B cell (primary cell): ENCODE measurements at regions not wholly inside any gene's neighbourhood (a gene's known extent, or its start where the extent isn't known, plus 50 kb on each side); places are given as distances from the start of the nearest gene placed in this dataset.

Experiments used
- ATAC-seq: fragments of 200-7000 bp; cut with Tn5 transposase; one replicate; pipeline ENCODE4 v1.10.0; 2021; ENCODE audit warnings: low read depth, mild to moderate bottlenecking, moderate number of reproducible peaks, moderate library complexity
- CTCF ChIA-PET: fragments of 350-600 bp; sonication (Branson Sonifier 250); formaldehyde crosslinking; loops from one replicate; lab custom pipeline; 2021; ENCODE audit warnings: antibody characterized with exemption, inconsistent platforms; lab: Charles Lee
- POLR2A ChIA-PET: fragments of 350-600 bp; sonication (Branson Sonifier 250); formaldehyde crosslinking; loops from one replicate; lab custom pipeline; 2021; ENCODE audit warnings: antibody characterized with exemption; lab: Charles Lee
- DNase-seq: peaks from one replicate; pipeline ENCODE4 v3.0.0; 2013
- H2AFZ ChIP-seq: 2 replicates; pipeline ENCODE4 v1.6.1; 2012; ENCODE audit warnings: mild to moderate bottlenecking, low read depth, low read length; ENCODE audit not compliant: insufficient read depth, poor library complexity, severe bottlenecking
- H3K27ac ChIP-seq, 2 donors: 1 replicate in 1 of 2; 2 replicates in 1 of 2; pipeline ENCODE4 v1.5.1; 2012 to 2013; ENCODE audit warnings: low read length in 2 of 2, mild to moderate bottlenecking in 2 of 2, moderate library complexity in 1 of 2
- H3K27me3 ChIP-seq, 4 experiments: fragments of 200-600 bp in 1 of 4; sonication (generic) in 1 of 4; replicated peaks in 1 of 4; 1 replicate in 2 of 4; 2 replicates in 2 of 4; pipeline versions ENCODE4 v1.6.1 to v1.7.0; 2013 to 2016; ENCODE audit warnings: low read length in 3 of 4, mild to moderate bottlenecking in 2 of 4, mixed read lengths in 1 of 4, moderate library complexity in 1 of 4; ENCODE audit not compliant: insufficient read depth in 4 of 4, control insufficient read depth in 3 of 4; ENCODE audit errors: control extremely low read depth in 1 of 4
- H3K36me3 ChIP-seq, 2 experiments: replicated peaks in 1 of 2; 1 replicate in 1 of 2; 2 replicates in 1 of 2; pipeline versions ENCODE4 v1.6.1 to v1.7.1; 2013; ENCODE audit warnings: low read length in 1 of 2; ENCODE audit not compliant: insufficient read depth in 2 of 2, control insufficient read depth in 1 of 2; ENCODE audit errors: control extremely low read depth in 1 of 2, extremely low read depth in 1 of 2
- H3K4me1 ChIP-seq, 2 donors: fragments of 200-600 bp in 1 of 2; sonication (generic) in 1 of 2; 1 replicate in 1 of 2; 2 replicates in 1 of 2; pipeline versions ENCODE4 v1.5.1 to v1.6.1; 2013 to 2017; ENCODE audit warnings: low read length in 2 of 2; ENCODE audit not compliant: control insufficient read depth in 2 of 2, insufficient read depth in 2 of 2
- H3K4me2 ChIP-seq: replicated peaks from 2 replicates; pipeline ENCODE3; 2012; ENCODE audit warnings: mild to moderate bottlenecking, low read depth, low read length; ENCODE audit not compliant: poor library complexity, severe bottlenecking
- H3K4me3 ChIP-seq, 5 experiments: fragments of 200-600 bp in 1 of 5; sonication (generic) in 1 of 5; 1 replicate in 3 of 5; 2 replicates in 2 of 5; pipeline versions ENCODE4 v1.5.1 to v1.7.0; 2011 to 2016; ENCODE audit warnings: low read length in 4 of 5, mild to moderate bottlenecking in 4 of 5, low read depth in 2 of 5, control low read depth in 1 of 5, moderate library complexity in 1 of 5; ENCODE audit not compliant: insufficient read depth in 1 of 5; ENCODE audit errors: control extremely low read depth in 1 of 5, extremely low read depth in 1 of 5
- H3K79me2 ChIP-seq: fragments of 200-600 bp; sonication (generic); one replicate; pipeline ENCODE4 v1.6.0; 2016; ENCODE audit warnings: low read length; ENCODE audit not compliant: control insufficient read depth, insufficient read depth
- H3K9ac ChIP-seq: fragments of 200-600 bp; sonication (generic); 2 replicates; pipeline ENCODE4 v1.6.1; 2017; ENCODE audit warnings: mild to moderate bottlenecking, low read length, moderate library complexity
- H3K9me3 ChIP-seq, 3 donors: one replicate each; pipeline versions ENCODE4 v1.6.1 to v1.7.1; 2013; ENCODE audit warnings: low read length in 2 of 3; ENCODE audit not compliant: control insufficient read depth in 2 of 3, insufficient read depth in 1 of 3; ENCODE audit errors: control extremely low read depth in 1 of 3
- H4K20me1 ChIP-seq: 2 replicates; pipeline ENCODE4 v1.6.0; 2012; ENCODE audit warnings: mild to moderate bottlenecking, low read length; ENCODE audit not compliant: insufficient read depth, control insufficient read depth, poor library complexity, severe bottlenecking
- H3K27ac Mint-ChIP-seq: one replicate; pipeline ENCODE4 v1.8.0; 2021; ENCODE audit warnings: mixed read lengths
- H3K27me3 Mint-ChIP-seq: one replicate; pipeline ENCODE4 v1.8.0; 2021; ENCODE audit warnings: mixed read lengths
- H3K4me1 Mint-ChIP-seq: one replicate; pipeline ENCODE4 v1.8.0; 2021; ENCODE audit warnings: mixed read lengths
- H3K4me3 Mint-ChIP-seq: one replicate; pipeline ENCODE4 v1.8.0; 2021; ENCODE audit warnings: mixed read lengths
- H3K9me3 Mint-ChIP-seq: one replicate; pipeline ENCODE4 v1.8.0; 2022; ENCODE audit warnings: mixed read lengths; ENCODE audit not compliant: insufficient read depth
- CTCF ChIP-seq: fragments of 200-600 bp; IDR thresholded peaks from one replicate; pipeline ENCODE4 v1.8.0; 2022; ENCODE audit warnings: antibody characterized with exemption, mild to moderate bottlenecking
- EZH2 ChIP-seq: IDR thresholded peaks from 2 replicates; pipeline ENCODE4 v1.6.1; 2012; ENCODE audit warnings: borderline replicate concordance, low read depth, mild to moderate bottlenecking, moderate library complexity, low read length; ENCODE audit not compliant: insufficient read depth, poor library complexity, severe bottlenecking
- WGBS: methylation state at CpG from one replicate; pipeline ENCODE4 v1.1.5; 2013; ENCODE audit warnings: missing lambda C conversion rate; ENCODE audit not compliant: insufficient coverage; 5-methylcytosine and 5-hydroxymethylcytosine counted together
- intact Hi-C: fragments of 100-400 bp; cut with micrococcal nuclease; formaldehyde crosslinking; loops from one replicate; pipeline ENCODE4 v1.10.0; 2022

GRCh38 chr11:115008799-115009198 is 330.5 kb downstream of the NXPE2 start:
- H3K27me3 Mint-ChIP-seq, result no peaks in the 10 kb centered on the region
- ChIA-PET CTCF (no interaction called here), POLR2A (no interaction called here)

DNA sequence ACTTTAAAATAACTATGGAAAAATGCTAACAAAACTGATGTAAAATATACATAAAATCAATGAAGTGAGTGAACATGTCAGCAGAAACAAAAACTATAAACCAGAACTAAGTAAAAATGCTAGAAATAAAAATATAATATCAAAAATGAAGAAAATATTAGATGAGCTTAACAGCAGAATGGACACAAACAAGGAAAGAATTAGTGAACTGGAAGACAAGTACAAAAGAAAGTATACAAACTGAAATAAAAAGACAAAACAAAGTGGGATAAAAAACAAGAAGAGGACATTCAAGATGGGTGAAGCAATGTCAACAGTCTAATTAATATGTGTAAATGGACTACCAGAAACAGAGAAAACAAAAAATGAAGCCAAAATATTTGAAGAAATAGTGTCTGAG is 339.2 kb downstream of the NXPE2 start:
- peaks cover 2 to 5% (median 5%) of the 10 kb centered on the region in 3 donors for H3K9me3 ChIP-seq
- no peak for TF ChIP-seq CTCF
- TF ChIP-seq EZH2, result no peak
- DNase-seq (no peak), ATAC-seq (no peak)
- Mint-ChIP-seq H3K4me3 (no peak overlapping the region), H3K27me3 (no peaks in the 10 kb centered on the region), H3K9me3 (peaks cover 13% of the 10 kb centered on the region), H3K27ac (no peak overlapping the region), H3K4me1 (no peaks in the 10 kb centered on the region)
- H3K27me3 ChIP-seq, result no peaks in the 10 kb centered on the region
- H3K79me2 ChIP-seq, result no peaks in the 10 kb centered on the region
- H3K4me3 ChIP-seq, result no peak overlapping the region
- H2AFZ ChIP-seq, result no peak overlapping the region
- H3K9ac ChIP-seq, result no peak overlapping the region
- H3K4me2 ChIP-seq, result no peak overlapping the region
- H3K4me1 ChIP-seq, result no peaks in the 10 kb centered on the region
- ChIA-PET CTCF (no interaction called here), POLR2A (no interaction called here)
- no peaks in the 10 kb centered on the region for H4K20me1 ChIP-seq
- H3K27ac ChIP-seq, result no peak overlapping the region
- H3K36me3 ChIP-seq, result no peaks in the 10 kb centered on the region
- intact Hi-C loops, result no loop called here

More at GRCh38 chr11:115008799-115009198, 330.5 kb downstream of the NXPE2 start:
- Histone ChIP-seq H3K9me3 (no peaks in the 10 kb centered on the region), H3K9ac (no peak overlapping the region), H4K20me1 (no peaks in the 10 kb centered on the region), H3K4me3 (no peak overlapping the region), H2AFZ (no peak overlapping the region), H3K36me3 (no peaks in the 10 kb centered on the region), H3K4me2 (no peak overlapping the region), H3K4me1 (no peaks in the 10 kb centered on the region), H3K27me3 (no peaks in the 10 kb centered on the region), H3K79me2 (no peaks in the 10 kb centered on the region), H3K27ac (no peak overlapping the region)
- ATAC-seq (no peak), DNase-seq (no peak)
- TF ChIP-seq EZH2, result no peak
- no peak for TF ChIP-seq CTCF
- no peak overlapping the region for H3K27ac Mint-ChIP-seq
- intact Hi-C loops, result no loop called here
- H3K9me3 Mint-ChIP-seq, result peaks cover 3% of the 10 kb centered on the region
- no peaks in the 10 kb centered on the region for H3K4me1 Mint-ChIP-seq
- WGBS, result 79% methylated on average over 4 of the region's 6 CpGs
- H3K4me3 Mint-ChIP-seq, result no peak overlapping the region
